Upper lobe of right lung (tissue), 1 donor: ENCODE measurements at regions not wholly inside any gene's neighbourhood (a gene's known extent, or its start where the extent isn't known, plus 50 kb on each side); places are given as distances from the start of the nearest gene placed in this dataset.

Experiments used
- ATAC-seq: fragments of 200-7000 bp; cut with Tn5 transposase; one replicate; pipeline ENCODE4 v1.9.1; 2020; ENCODE audit warnings: mild to moderate bottlenecking, moderate library complexity
- DNase-seq: peaks from one replicate; pipeline ENCODE4 v3.0.0-alpha.2; 2020
- H3K27ac ChIP-seq: fragments of 200-600 bp; one replicate; pipeline ENCODE4 v1.8.0; 2022
- H3K27me3 ChIP-seq: fragments of 200-600 bp; one replicate; pipeline ENCODE4 v1.8.0; 2022; ENCODE audit warnings: mild to moderate bottlenecking
- H3K36me3 ChIP-seq: fragments of 200-600 bp; one replicate; pipeline ENCODE4 v1.8.0; 2022
- H3K4me1 ChIP-seq: fragments of 200-600 bp; one replicate; pipeline ENCODE4 v1.8.0; 2022
- H3K4me3 ChIP-seq: fragments of 200-600 bp; one replicate; pipeline ENCODE4 v1.8.0; 2022; ENCODE audit warnings: mild to moderate bottlenecking
- H3K9me3 ChIP-seq: fragments of 200-600 bp; one replicate; pipeline ENCODE4 v1.8.0; 2022
- intact Hi-C: fragments of 100-400 bp; cut with DNase I; formaldehyde crosslinking; loops from one replicate; pipeline ENCODE4 v1.11.0; 2022
- TF ChIP-seq, protein P1 (sequence below): fragments of 200-600 bp; IDR thresholded peaks from one replicate; pipeline ENCODE4 v1.8.0; 2022; ENCODE audit warnings: antibody characterized with exemption
- donor health status: DM: no; HTN: yes; CAD: no; lungs with severe emphysema.

DNA sequence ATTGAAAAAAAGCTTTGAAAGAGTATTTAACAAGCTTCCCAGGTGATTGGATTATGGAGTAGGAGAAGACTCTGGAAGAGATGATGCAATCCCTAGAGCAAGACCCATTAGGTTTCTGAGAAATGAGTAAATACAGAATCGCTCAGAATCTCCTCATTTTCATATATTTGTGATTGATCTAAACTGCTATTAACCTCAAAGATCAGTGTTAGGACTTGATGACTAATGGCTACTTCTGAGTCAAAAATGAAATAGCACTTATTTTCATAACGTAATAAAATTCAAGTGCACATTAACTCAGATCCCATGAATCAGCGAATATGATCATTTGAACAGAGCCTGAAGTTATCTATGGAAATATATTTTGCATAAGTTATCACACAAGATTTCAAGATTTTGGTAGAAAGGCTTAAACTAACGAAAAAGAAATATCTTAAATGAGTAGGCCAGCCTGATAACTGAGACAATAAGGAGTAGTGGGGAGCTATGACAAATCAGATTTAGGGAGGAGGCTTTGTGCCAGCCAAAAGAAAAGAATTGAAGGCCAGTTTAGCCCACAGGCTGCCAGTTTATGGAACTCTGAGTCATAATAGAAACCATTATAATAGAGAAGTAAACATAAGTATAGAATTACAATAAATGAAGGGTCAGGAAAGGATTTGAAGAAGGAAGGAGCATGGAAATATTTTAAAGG is 106.7 kb upstream of the OSMR start:
- Histone ChIP-seq H3K4me3 (no peak overlapping the region), H3K27me3 (no peaks in the 10 kb centered on the region), H3K27ac (no peak overlapping the region), H3K4me1 (no peaks in the 10 kb centered on the region), H3K36me3 (no peaks in the 10 kb centered on the region), H3K9me3 (peaks cover 8% of the 10 kb centered on the region)
- intact Hi-C loops = no loop called here
- DNase-seq (no peak), ATAC-seq (no peak)
- TF ChIP-seq, protein P1, sequence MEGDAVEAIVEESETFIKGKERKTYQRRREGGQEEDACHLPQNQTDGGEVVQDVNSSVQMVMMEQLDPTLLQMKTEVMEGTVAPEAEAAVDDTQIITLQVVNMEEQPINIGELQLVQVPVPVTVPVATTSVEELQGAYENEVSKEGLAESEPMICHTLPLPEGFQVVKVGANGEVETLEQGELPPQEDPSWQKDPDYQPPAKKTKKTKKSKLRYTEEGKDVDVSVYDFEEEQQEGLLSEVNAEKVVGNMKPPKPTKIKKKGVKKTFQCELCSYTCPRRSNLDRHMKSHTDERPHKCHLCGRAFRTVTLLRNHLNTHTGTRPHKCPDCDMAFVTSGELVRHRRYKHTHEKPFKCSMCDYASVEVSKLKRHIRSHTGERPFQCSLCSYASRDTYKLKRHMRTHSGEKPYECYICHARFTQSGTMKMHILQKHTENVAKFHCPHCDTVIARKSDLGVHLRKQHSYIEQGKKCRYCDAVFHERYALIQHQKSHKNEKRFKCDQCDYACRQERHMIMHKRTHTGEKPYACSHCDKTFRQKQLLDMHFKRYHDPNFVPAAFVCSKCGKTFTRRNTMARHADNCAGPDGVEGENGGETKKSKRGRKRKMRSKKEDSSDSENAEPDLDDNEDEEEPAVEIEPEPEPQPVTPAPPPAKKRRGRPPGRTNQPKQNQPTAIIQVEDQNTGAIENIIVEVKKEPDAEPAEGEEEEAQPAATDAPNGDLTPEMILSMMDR = no peak

DNA sequence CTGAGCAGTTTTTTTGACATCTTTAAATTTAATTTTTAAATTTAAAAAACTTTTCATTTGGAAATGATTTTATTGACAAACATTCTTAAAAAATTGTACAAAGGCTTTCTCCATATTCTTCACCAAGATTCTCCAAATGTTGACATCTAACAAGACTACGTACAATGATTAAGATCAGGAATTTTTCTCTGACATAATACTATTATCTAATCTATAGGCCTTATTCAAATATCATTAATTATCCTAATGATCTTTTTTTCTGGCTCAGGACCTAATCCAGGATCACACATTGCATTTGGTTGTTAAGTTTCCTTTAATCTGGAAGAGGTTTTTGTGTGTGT is 106.1 kb upstream of the OSMR start:
- H3K9me3 ChIP-seq = peaks cover 8% of the 10 kb centered on the region
- intact Hi-C loops = no loop called here
- H3K4me3 ChIP-seq = no peak overlapping the region
- DNase-seq (no peak), ATAC-seq (no peak)
- no peaks in the 10 kb centered on the region for H3K36me3 ChIP-seq
- no peaks in the 10 kb centered on the region for H3K27me3 ChIP-seq
- TF ChIP-seq, protein P1 = no peak
- no peaks in the 10 kb centered on the region for H3K4me1 ChIP-seq
- H3K27ac ChIP-seq = no peak overlapping the region

DNA sequence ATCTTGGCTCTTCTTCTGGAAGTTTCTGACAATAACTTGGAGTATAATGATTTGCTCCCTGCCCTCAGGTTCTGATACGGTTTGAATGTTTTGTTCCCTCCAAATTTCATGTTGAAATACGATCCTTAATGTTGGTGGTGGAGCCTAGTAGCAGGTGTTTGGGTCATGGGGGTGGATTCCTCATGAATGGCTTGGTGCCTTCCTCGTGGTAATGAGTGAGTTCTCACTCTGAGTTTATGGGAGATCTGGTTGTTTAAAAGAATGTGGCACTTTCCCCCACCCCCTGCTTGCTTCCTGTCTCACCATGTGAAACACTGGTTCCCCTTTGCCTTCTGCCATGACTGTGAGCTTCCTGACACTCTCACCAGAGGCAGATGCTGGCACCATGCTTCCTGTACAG is 103.0 kb upstream of the OSMR start:
- Histone ChIP-seq H3K36me3 (no peaks in the 10 kb centered on the region), H3K4me3 (no peak overlapping the region), H3K27me3 (no peaks in the 10 kb centered on the region), H3K4me1 (peaks cover 3% of the 10 kb centered on the region), H3K9me3 (peaks cover 8% of the 10 kb centered on the region), H3K27ac (no peak overlapping the region)
- TF ChIP-seq, protein P1 = no peak
- ATAC-seq (no peak), DNase-seq (no peak)
- intact Hi-C loops = no loop called here

DNA sequence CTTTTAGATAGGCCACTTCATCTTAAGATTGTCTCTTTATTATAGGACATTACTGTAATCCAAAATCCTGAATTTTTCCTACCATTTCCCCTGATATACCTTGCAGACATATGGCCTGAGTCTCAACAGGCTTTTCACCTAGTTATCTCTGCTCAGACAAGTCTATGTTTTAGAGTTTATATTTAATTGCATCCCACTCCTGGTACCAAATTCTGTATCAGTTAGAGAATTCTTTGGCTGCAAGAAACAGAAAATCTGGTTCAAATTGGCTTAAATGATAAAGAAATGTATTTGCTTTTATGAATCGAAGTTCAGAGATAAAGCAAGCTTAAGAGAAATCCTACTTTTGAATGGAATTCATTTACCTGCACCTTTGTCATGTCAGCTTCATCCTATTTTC is 102.2 kb upstream of the OSMR start:
- intact Hi-C loops = no loop called here
- no peak for ATAC-seq
- TF ChIP-seq, protein P1 = no peak

DNA sequence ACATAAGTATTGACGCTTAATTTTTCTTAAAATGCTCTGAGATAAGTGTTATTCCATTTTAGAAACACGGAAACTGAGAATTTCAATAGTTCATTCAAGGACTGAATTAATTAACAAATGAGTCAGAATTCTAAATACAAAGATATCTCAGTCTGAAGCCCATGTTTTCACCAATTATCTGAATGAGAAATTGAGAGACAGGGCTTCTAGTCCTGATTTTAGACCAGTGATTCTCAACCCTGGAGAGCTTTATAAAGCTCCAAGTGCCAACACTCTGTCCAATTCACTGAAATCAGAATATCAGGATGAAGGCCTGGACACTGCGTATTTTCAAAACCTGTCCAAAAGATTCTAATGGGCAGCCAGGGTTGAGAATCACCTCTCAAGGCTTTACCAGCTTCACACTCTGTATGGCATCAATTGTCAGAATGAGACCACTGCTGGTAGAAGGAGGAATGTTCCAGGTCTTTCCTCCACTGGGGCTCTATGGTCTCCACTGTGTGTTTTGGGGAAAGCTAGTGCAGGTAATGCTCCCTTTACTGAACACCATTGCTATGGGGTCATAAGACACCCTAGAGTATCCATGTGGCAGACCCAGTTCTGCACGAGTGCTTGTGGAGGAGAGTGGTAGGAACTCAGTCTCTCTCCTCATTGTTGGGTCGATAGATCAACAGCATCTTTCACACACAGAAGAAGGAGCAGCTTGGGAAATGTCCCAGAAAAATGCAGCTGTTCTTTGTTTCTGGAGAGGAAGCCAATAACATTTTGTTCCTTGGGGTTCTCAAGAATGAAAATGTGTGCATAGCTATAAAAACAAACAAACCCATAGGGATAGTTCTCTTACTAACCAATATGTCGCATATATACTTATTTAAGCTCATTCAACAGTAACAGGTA is 99.7 kb upstream of the OSMR start:
- TF ChIP-seq, protein P1 = no peak
- Histone ChIP-seq H3K9me3 (peaks cover 8% of the 10 kb centered on the region), H3K36me3 (no peaks in the 10 kb centered on the region), H3K27me3 (no peaks in the 10 kb centered on the region), H3K4me1 (peaks cover 3% of the 10 kb centered on the region), H3K4me3 (no peak overlapping the region), H3K27ac (no peak overlapping the region)
- ATAC-seq (no peak), DNase-seq (no peak)
- intact Hi-C loops = no loop called here

More for the DNA sequence above, 102.2 kb upstream of the OSMR start:
- no peaks in the 10 kb centered on the region for H3K36me3 ChIP-seq
- no peaks in the 10 kb centered on the region for H3K27me3 ChIP-seq
- H3K4me3 ChIP-seq = no peak overlapping the region
- no peak for DNase-seq
- H3K4me1 ChIP-seq = peaks cover 3% of the 10 kb centered on the region
- H3K27ac ChIP-seq = no peak overlapping the region
- peaks cover 8% of the 10 kb centered on the region for H3K9me3 ChIP-seq
